COLO829 (cell line): ENCODE measurements at regions not wholly inside any gene's neighbourhood (a gene's known extent, or its start where the extent isn't known, plus 50 kb on each side); places are given as distances from the start of the nearest gene placed in this dataset.

Experiments used
- DNase-seq: peaks from one replicate; pipeline ENCODE4 v3.0.0; 2012; ENCODE audit warnings: low spot score

- DNase-seq: no peak
Measured at GRCh38 chr11:115080923-115081680, 402.8 kb downstream of the NXPE2 start.

- DNase-seq: no peak
Measured at GRCh38 chr11:115081972-115082371, 403.6 kb downstream of the NXPE2 start.

GRCh38 chr11:115083144-115083806 is 404.9 kb downstream of the NXPE2 start:
- no peak for DNase-seq

GRCh38 chr11:115084231-115084630 is 405.9 kb downstream of the NXPE2 start:
- DNase-seq: no peak

DNA sequence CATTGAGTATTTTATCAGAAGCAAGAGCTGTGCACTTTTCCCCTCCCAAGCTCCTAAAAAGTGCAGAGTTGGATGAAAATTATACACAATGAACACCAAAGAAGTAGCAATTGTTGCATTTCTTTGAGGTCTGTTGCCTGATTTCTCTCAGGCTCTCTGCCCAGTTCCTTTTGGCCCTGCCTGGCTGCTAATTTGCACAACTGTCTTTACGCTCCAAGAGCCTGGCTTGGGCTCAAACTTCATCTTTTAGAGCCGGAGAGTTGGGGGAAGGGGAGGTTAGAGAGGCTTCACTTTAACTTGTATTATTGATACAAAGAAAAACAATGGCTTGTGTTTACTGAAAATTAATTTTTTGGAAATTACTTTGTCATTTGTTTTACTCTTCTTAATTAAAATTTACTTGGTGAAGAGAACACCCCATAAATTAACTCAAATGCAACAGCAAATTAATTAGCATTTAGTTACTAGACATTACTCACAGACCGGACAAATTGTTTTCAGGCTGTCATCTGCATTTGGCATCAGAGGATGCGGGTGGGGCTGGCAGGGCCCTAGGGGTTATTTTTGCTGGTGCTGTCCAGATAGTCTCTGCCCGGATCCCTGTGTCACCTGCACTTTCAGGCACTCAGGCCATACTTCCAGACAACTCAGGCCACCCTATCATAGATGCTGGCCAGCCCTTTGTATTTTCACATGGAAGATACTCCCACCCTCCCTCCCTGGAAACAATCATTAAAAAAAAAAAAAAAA is 407.3 kb downstream of the NXPE2 start:
- no peak for DNase-seq

DNA sequence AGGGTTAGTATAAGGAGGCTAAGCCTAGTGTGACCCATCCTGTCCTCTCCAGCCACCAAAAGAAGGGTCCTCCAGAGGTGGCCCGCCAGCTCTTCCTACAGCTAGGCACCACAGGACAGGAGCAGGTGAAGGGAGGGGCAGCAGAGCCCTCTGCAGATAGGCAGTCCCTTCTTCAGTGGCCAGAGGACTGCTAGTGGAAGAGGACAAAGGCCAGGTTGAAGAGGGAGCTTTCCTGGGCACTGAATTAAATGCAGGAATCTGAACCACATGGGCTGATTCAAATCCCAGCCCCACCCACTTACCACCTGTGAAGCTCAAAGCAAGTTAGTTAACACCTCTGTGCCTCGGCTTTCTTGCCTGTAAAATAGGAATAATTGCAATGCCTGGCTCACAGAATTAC is 409.5 kb downstream of the NXPE2 start:
- DNase-seq: no peak

- peak; percentile 14 for DNase-seq
Measured at GRCh38 chr11:115092516-115092915, 411.7 kb downstream of the CADM1 start.

DNA sequence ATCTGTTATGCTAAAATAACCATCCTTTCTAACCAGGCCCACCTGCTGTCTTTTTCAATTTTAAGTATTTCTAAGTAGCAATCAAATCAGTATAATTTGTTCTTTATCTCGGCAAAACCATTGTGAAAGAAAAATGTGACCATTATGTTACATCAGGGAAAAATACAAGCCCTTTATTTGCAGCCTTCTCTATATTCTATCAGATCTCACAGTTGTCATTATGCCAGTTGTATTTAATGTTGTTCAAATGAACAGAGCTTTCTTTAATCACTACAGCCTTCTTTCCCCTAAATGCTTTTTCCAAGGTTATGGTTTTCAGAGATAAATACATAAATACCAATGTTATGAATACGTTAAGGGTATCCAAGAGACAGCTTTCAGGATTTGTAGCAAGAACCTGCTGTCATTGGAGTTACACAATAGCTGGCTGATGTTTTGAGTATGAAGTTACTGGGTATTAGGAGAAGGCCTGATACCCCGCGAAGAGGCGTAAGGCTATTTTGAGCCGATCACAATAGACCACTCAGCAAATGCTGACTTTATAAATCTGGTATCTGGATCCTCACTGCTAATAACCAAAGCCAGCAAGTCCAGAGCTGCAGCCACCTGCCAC is 406.3 kb downstream of the CADM1 start:
- no peak for DNase-seq

DNA sequence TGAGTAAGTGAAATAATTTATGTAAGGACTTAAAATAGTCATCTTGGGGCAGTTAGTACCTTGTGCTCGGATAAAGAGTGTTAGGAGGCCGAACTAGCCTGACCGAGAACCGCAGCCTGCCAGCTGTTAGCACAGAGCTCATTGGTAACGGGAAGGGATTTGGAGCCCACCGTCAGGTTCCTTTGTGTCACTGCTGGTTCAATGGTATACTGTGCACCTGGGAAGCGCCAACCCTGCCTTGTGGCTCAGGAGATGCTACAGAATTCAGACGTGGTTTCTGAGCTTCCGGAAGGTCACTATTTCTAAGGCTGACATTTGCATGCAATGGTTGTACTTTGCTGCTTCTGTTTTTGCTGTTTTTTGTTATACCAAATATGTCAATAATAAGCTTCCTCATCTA is 403.5 kb downstream of the CADM1 start:
- no peak for DNase-seq

- no peak for DNase-seq
Measured at GRCh38 chr11:115103921-115104320, 400.3 kb downstream of the CADM1 start.

- no peak for DNase-seq
Measured at GRCh38 chr11:115104851-115105453, 399.3 kb downstream of the CADM1 start.

DNA sequence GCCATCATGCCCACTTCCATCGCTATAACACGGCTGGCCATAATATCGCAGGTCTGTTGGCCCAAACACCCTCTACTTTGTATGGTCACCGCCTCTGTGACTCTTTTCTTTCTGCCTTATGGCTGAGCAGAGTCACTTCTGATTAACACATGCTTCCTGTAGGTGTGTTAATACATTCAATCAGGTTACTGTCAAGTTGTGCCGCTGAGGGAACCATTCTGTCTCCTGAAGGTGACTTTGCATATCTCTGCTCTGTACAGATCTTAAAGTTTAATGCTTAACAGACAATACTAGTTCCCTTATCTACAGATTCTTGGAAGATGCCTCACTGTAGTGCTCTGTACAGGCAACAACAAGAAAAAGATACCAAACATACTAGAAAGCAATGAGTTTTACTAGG is 393.1 kb downstream of the CADM1 start:
- DNase-seq: no peak

DNA sequence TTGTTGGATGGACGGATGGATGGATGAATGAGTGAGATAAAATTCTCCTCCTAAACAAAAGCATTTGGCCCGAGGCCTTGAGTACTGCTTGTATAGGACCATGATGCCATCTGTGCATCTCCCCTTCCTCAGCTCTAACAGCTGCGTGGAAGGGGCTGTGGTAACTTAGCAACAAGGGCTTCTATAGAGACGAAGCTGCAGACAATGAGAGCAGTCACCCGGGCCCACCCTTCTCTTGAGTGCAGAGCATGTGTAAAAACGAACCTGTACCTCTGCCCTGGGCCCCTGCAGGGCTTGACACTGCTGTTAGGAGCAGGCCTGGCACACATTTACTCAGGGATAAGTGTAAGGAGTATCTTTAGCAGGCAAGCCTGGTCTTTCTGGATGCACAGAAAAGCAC is 391.5 kb downstream of the CADM1 start:
- no peak for DNase-seq

DNA sequence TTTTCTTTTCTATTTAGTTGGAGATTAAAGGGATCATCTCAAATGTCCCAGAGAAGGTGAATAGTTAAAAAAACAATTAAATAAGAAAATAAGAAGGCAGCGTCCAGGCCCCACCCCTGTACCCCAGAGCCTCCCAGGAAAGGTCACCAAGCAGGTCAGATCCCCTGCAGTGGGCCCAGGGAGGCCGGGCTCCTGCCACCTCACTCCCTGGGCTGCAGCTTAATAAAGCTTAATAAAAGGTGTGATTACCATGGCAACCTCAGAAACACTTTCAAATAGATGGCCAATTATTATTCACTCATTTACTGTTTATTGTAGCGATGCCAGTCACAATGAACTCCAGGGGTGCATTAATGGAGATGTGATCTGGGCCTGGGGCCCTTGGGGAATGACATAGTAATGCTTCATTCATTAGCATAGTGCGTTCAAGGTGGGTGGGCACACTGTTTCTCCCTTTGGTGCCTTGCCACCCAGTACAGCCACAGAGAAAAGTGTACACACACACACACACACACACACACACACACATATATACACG is 386.2 kb downstream of the CADM1 start:
- no peak for DNase-seq

- no peak for DNase-seq
Measured at GRCh38 chr11:115119146-115119545, 385.1 kb downstream of the CADM1 start.
